ENCODE measurements at regions not wholly inside any gene's neighbourhood (a gene's known extent, or its start where the extent isn't known, plus 50 kb on each side); places are given as distances from the start of the nearest gene placed in this dataset.

DNA sequence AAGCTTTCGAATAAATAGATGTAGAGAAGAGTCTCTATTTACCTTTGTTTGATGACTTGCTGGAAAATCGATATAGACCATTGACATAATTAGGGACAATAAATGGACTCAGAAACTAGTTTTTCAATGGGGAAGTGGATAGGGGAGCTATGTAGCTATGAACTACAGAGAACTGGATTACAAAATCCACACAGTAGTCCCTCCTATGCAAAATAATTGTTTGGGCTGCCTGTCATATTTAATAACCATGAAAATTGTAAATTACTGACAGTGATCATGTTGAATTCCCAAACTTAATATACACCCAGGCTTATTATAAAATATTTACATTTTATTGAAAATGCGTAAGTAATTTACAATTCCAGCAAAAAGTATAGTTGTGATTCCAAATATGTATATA is 333.1 kb upstream of the FAM241A start:
- Histone ChIP-seq H3K27ac (ENCODE audit: low read length) (no peak overlapping the region), H3K4me1 (ENCODE audit: low read length) (no peaks in the 10 kb centered on the region), H3K79me2 (ENCODE audit: low read length) (no peaks in the 10 kb centered on the region), H2AFZ (ENCODE audit: low read length) (no peak overlapping the region), H3K4me2 (ENCODE audit: low read depth, low read length) (no peak overlapping the region), H3K27me3 (replicated peaks; ENCODE audit: insufficient read depth, low read length) (no peaks in the 10 kb centered on the region), H3F3A (ENCODE audit: insufficient read depth, low read length) (no peaks in the 10 kb centered on the region), H3K9ac (ENCODE audit: low read length) (no peak overlapping the region), H3K36me3 (replicated peaks; ENCODE audit: insufficient read depth, low read length) (no peaks in the 10 kb centered on the region), H3K9me3 (replicated peaks; ENCODE audit: insufficient read depth, low read length) (no peaks in the 10 kb centered on the region), H3K9me2 (replicated peaks; ENCODE audit: insufficient read depth, low read length) (no peaks in the 10 kb centered on the region), H3K4me3 (ENCODE audit: low read length) (no peak overlapping the region), H4K20me1 (ENCODE audit: insufficient read depth, low read length) (no peaks in the 10 kb centered on the region)
- no peak for DNase-seq
- TF ChIP-seq EZH2 (optimal IDR thresholded peaks at IDR 0.05; ENCODE audit: low read depth, low read length) (no peak), EZH2phosphoT487 (IDR thresholded peaks at IDR 0.05; ENCODE audit: low read length) (no peak)
- TF ChIP-seq, protein P1, sequence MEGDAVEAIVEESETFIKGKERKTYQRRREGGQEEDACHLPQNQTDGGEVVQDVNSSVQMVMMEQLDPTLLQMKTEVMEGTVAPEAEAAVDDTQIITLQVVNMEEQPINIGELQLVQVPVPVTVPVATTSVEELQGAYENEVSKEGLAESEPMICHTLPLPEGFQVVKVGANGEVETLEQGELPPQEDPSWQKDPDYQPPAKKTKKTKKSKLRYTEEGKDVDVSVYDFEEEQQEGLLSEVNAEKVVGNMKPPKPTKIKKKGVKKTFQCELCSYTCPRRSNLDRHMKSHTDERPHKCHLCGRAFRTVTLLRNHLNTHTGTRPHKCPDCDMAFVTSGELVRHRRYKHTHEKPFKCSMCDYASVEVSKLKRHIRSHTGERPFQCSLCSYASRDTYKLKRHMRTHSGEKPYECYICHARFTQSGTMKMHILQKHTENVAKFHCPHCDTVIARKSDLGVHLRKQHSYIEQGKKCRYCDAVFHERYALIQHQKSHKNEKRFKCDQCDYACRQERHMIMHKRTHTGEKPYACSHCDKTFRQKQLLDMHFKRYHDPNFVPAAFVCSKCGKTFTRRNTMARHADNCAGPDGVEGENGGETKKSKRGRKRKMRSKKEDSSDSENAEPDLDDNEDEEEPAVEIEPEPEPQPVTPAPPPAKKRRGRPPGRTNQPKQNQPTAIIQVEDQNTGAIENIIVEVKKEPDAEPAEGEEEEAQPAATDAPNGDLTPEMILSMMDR (IDR thresholded peaks at IDR 0.05; ENCODE audit: low read length), result no peak

DNA sequence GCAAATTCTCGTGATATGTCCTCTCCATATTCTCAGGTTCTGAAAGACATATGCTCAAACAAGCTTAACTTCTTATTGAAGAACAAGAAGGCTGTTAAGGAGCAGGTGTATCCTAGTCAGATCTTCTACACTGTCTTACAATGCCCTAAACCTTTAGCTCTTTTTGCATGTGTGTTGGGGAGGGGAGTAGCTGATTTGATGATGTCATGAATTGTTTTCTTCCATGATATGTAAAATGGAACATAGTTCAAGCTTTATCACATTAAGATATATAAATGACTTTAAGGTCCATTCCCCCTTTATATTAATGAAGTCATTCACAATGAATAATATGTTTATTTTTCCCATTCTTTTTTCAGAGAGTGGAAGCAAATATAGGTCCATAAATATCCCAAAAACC is 332.5 kb upstream of the FAM241A start:
- H4K20me1 ChIP-seq (ENCODE audit: insufficient read depth, low read length), result no peaks in the 10 kb centered on the region
- no peaks in the 10 kb centered on the region for H3K27me3 ChIP-seq (replicated peaks; ENCODE audit: insufficient read depth, low read length)
- no peaks in the 10 kb centered on the region for H3K9me2 ChIP-seq (replicated peaks; ENCODE audit: insufficient read depth, low read length)
- no peaks in the 10 kb centered on the region for H3K36me3 ChIP-seq (replicated peaks; ENCODE audit: insufficient read depth, low read length)
- no peaks in the 10 kb centered on the region for H3K9me3 ChIP-seq (replicated peaks; ENCODE audit: insufficient read depth, low read length)
- no peak for DNase-seq
- no peaks in the 10 kb centered on the region for H3F3A ChIP-seq (ENCODE audit: insufficient read depth, low read length)
- TF ChIP-seq, protein P1 (IDR thresholded peaks at IDR 0.05; ENCODE audit: low read length), result no peak
- H3K4me2 ChIP-seq (ENCODE audit: low read depth, low read length), result no peak overlapping the region
- H3K79me2 ChIP-seq (ENCODE audit: low read length), result no peaks in the 10 kb centered on the region
- H3K4me3 ChIP-seq (ENCODE audit: low read length), result no peak overlapping the region
- no peak overlapping the region for H2AFZ ChIP-seq (ENCODE audit: low read length)
- H3K27ac ChIP-seq (ENCODE audit: low read length), result no peak overlapping the region
- H3K4me1 ChIP-seq (ENCODE audit: low read length), result no peaks in the 10 kb centered on the region
- H3K9ac ChIP-seq (ENCODE audit: low read length), result no peak overlapping the region

DNA sequence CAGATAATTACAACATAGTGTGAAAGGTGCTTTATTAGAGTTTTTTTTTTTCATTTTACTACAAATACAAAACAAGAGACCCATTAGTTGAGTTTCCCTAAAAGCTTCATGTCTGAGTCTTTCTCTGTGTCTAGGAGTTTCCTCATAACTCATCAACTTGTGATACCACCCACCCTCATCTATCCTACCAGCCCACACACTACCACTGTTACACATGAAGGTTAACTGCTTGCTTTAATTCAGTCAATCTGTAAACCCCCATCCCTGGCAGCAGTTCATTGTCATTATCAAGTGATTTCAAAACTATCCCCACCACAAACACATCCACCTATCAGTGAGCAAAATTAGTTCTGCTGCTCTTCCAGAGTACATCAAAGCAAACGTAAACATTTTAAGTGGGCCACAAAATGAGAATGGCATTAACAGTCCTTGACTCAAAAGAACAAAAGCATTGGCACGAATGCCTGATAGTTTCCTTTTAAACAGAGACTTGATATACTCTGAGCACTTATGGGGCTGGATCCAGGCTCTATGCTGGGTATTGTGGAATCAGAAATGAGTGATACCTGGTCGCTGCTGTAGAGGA is 331.6 kb upstream of the FAM241A start:
- Histone ChIP-seq H3K9ac (ENCODE audit: low read length) (no peak overlapping the region), H2AFZ (ENCODE audit: low read length) (no peak overlapping the region), H3F3A (ENCODE audit: insufficient read depth, low read length) (no peaks in the 10 kb centered on the region), H3K4me1 (ENCODE audit: low read length) (no peaks in the 10 kb centered on the region), H3K27ac (ENCODE audit: low read length) (no peak overlapping the region), H4K20me1 (ENCODE audit: insufficient read depth, low read length) (no peaks in the 10 kb centered on the region), H3K9me3 (replicated peaks; ENCODE audit: insufficient read depth, low read length) (no peaks in the 10 kb centered on the region), H3K79me2 (ENCODE audit: low read length) (no peaks in the 10 kb centered on the region), H3K4me3 (ENCODE audit: low read length) (no peak overlapping the region), H3K4me2 (ENCODE audit: low read depth, low read length) (no peak overlapping the region), H3K27me3 (replicated peaks; ENCODE audit: insufficient read depth, low read length) (no peaks in the 10 kb centered on the region), H3K36me3 (replicated peaks; ENCODE audit: insufficient read depth, low read length) (no peaks in the 10 kb centered on the region), H3K9me2 (replicated peaks; ENCODE audit: insufficient read depth, low read length) (no peaks in the 10 kb centered on the region)
- no peak for DNase-seq
- TF ChIP-seq, protein P1 (IDR thresholded peaks at IDR 0.05; ENCODE audit: low read length), result no peak
- TF ChIP-seq EZH2phosphoT487 (IDR thresholded peaks at IDR 0.05; ENCODE audit: low read length) (no peak), EZH2 (optimal IDR thresholded peaks at IDR 0.05; ENCODE audit: low read depth, low read length) (no peak)

All from MM.1S (cell line).